Endothelial cell of umbilical vein (primary cell): ENCODE measurements at regions not wholly inside any gene's neighbourhood (a gene's known extent, or its start where the extent isn't known, plus 50 kb on each side); places are given as distances from the start of the nearest gene placed in this dataset.

Experiments
- BruUV-seq: library from RNA; stranded (reverse); fragments of 400-500 nt; replicated peaks from 2 replicates; lab custom pipeline; 2021; lab: Mats Ljungman, UMichigan
- CTCF ChIA-PET: fragments of 300-600, 350-600 bp; sonication (Branson Sonifier 250); formaldehyde crosslinking; loops from one replicate; lab custom pipeline; 2021; ENCODE audit warnings: antibody characterized with exemption, inconsistent platforms; lab: Charles Lee
- POLR2A ChIA-PET: fragments of 300-600, 350-600 bp; sonication (Branson Sonifier 250); formaldehyde crosslinking; loops from one replicate; lab custom pipeline; 2021; ENCODE audit warnings: antibody characterized with exemption, inconsistent platforms; lab: Charles Lee
- DNase-seq: peaks from one replicate; pipeline ENCODE4 v3.0.0-alpha.2; 2011; ENCODE audit warnings: low read depth, low spot score
- FAIRE-seq: peaks from 2 replicates; lab custom pipeline; 2011; peaks lifted over from hg19 to GRCh38; lab: Jason Lieb, UNC
- H2AFZ ChIP-seq: 2 replicates; pipeline ENCODE4 v1.6.0; 2012; ENCODE audit warnings: low read depth, low read length, control low read depth, inconsistent platforms
- H3K27ac ChIP-seq: 2 replicates; pipeline ENCODE4 v1.5.1; 2011; ENCODE audit warnings: low read depth, mild to moderate bottlenecking, control low read depth, low read length, moderate library complexity; ENCODE audit not compliant: insufficient read depth
- H3K27me3 ChIP-seq, 2 experiments: 2 replicates each; pipeline versions ENCODE4 v1.6.0 to v1.6.1; 2011; ENCODE audit warnings: low read length in 2 of 2, mixed read lengths in 1 of 2; ENCODE audit not compliant: control insufficient read depth in 2 of 2, insufficient read depth in 2 of 2
- H3K36me3 ChIP-seq, 2 experiments: 2 replicates in 1 of 2; 3 replicates in 1 of 2; pipeline ENCODE4 v1.5.1; 2011; ENCODE audit warnings: low read length in 2 of 2, mild to moderate bottlenecking in 1 of 2, moderate library complexity in 1 of 2; ENCODE audit not compliant: control insufficient read depth in 2 of 2, insufficient read depth in 2 of 2; ENCODE audit errors: extremely low read depth in 1 of 2
- H3K4me1 ChIP-seq: 3 replicates; pipeline ENCODE4 v1.5.1; 2011; ENCODE audit warnings: mild to moderate bottlenecking, low read length; ENCODE audit not compliant: control insufficient read depth, insufficient read depth; ENCODE audit errors: extremely low read depth
- H3K4me2 ChIP-seq: 2 replicates; pipeline ENCODE4 v1.6.1; 2011; ENCODE audit warnings: low read length, control low read depth, mixed read lengths; ENCODE audit not compliant: insufficient read depth
- H3K4me3 ChIP-seq, 3 experiments: fragments of 200-600 bp in 1 of 3; sonication (generic), shearing (Covaris generic) in 1 of 3; replicated peaks in 1 of 3; 2 replicates each; pipeline ENCODE4 v1.5.1; 2011 to 2016; ENCODE audit warnings: control low read depth in 3 of 3, low read length in 3 of 3, mild to moderate bottlenecking in 2 of 3, inconsistent platforms in 1 of 3, low read depth in 1 of 3, moderate library complexity in 1 of 3; ENCODE audit not compliant: insufficient read depth in 1 of 3
- H3K79me2 ChIP-seq: 2 replicates; pipeline ENCODE4 v1.6.0; 2012; ENCODE audit warnings: low read length, inconsistent platforms; ENCODE audit not compliant: control insufficient read depth, insufficient read depth
- H3K9ac ChIP-seq: replicated peaks from 2 replicates; pipeline ENCODE3; 2011; ENCODE audit warnings: low read length, control low read depth; ENCODE audit not compliant: insufficient read depth; ENCODE audit errors: extremely low read depth
- H3K9me1 ChIP-seq: replicated peaks from 3 replicates; pipeline ENCODE4 v1.6.0; 2011; ENCODE audit warnings: mild to moderate bottlenecking, low read length; ENCODE audit not compliant: control insufficient read depth, insufficient read depth; ENCODE audit errors: extremely low read depth
- H3K9me3 ChIP-seq: replicated peaks from 2 replicates; pipeline ENCODE4 v1.5.1; 2012; ENCODE audit warnings: low read length, inconsistent platforms; ENCODE audit not compliant: control insufficient read depth, insufficient read depth
- H4K20me1 ChIP-seq: replicated peaks from 2 replicates; pipeline ENCODE3; 2011; ENCODE audit warnings: mild to moderate bottlenecking, low read length; ENCODE audit not compliant: control insufficient read depth, insufficient read depth; ENCODE audit errors: extremely low read depth
- CTCF ChIP-seq, 2 donors: IDR thresholded peaks; 1 replicate in 1 of 2; 2 replicates in 1 of 2; pipeline ENCODE4 v1.5.1; 2011; ENCODE audit warnings: low read length in 2 of 2, mild to moderate bottlenecking in 2 of 2, moderate library complexity in 2 of 2, control low read depth in 1 of 2, inconsistent platforms in 1 of 2, low read depth in 1 of 2; ENCODE audit not compliant: insufficient read depth in 1 of 2; ENCODE audit errors: extremely low read depth in 1 of 2
- EZH2 ChIP-seq: IDR thresholded peaks from 2 replicates; pipeline ENCODE4 v1.6.1; 2012; ENCODE audit warnings: borderline replicate concordance, low read depth, mild to moderate bottlenecking, moderate library complexity, low read length, inconsistent platforms; ENCODE audit not compliant: severe bottlenecking
- FOS ChIP-seq: IDR thresholded peaks from 2 replicates; pipeline ENCODE4 v1.6.1; 2011; ENCODE audit warnings: mild to moderate bottlenecking, low read length, moderate library complexity, borderline replicate concordance; ENCODE audit not compliant: insufficient read depth
- GATA2 ChIP-seq: IDR thresholded peaks from 2 replicates; pipeline ENCODE4 v1.7.0; 2011; ENCODE audit warnings: low read depth, mild to moderate bottlenecking, moderate library complexity, mixed read lengths, low read length; ENCODE audit not compliant: insufficient read length, insufficient read depth
- JUN ChIP-seq: IDR thresholded peaks from 2 replicates; pipeline ENCODE4 v1.6.1; 2011; ENCODE audit warnings: borderline replicate concordance, low read depth; ENCODE audit not compliant: insufficient read length, insufficient read depth
- MAX ChIP-seq: IDR thresholded peaks from 2 replicates; pipeline ENCODE4 v1.6.1; 2011; ENCODE audit not compliant: insufficient read depth, insufficient read length
- MYC ChIP-seq: IDR thresholded peaks from one replicate; pipeline ENCODE4 v1.6.1; 2011; ENCODE audit warnings: mild to moderate bottlenecking, low read depth, low read length
- POLR2A ChIP-seq: IDR thresholded peaks from 2 replicates; pipeline ENCODE4 v1.6.1; 2012; ENCODE audit warnings: low read depth, mild to moderate bottlenecking, control low read depth, low read length
- POLR2AphosphoS5 ChIP-seq: IDR thresholded peaks from 2 replicates; pipeline ENCODE4 v1.6.1; 2012; ENCODE audit warnings: low read depth, mild to moderate bottlenecking, control low read depth, low read length, moderate library complexity; ENCODE audit not compliant: insufficient read depth
- dilution Hi-C: fragments of 300-500 bp; cut with MboI; formaldehyde crosslinking; loops from one replicate; pipeline ENCODE4 v1.15.0; 2019; ENCODE audit warnings: low sequenced_read_pairs; ENCODE audit not compliant: extremely low pct_ligation_motif_present
- intact Hi-C: fragments of 100-400 bp; cut with micrococcal nuclease; formaldehyde crosslinking; loops from one replicate; pipeline ENCODE4 v1.10.0; 2022

- no peak overlapping the region for H2AFZ ChIP-seq
- H3K27ac ChIP-seq: no peak overlapping the region
- H3K9ac ChIP-seq: no peak overlapping the region
- no peaks in the 10 kb centered on the region for H3K36me3 ChIP-seq
- TF ChIP-seq POLR2A (no peak), GATA2 (no peak), EZH2 (no peak), FOS (no peak), CTCF (IDR thresholded peaks at IDR 0.05; ENCODE audit: extremely low read depth in 1 of 2, insufficient read depth in 1 of 2, low read depth in 1 of 2, low read length in 2 of 2) (no peak), POLR2AphosphoS5 (no peak), MAX (no peak), MYC (no peak), JUN (no peak)
- H3K4me2 ChIP-seq: no peak overlapping the region
- intact Hi-C loops: no loop called here
- POLR2A ChIA-PET: no interaction called here
- no peaks in the 10 kb centered on the region for H4K20me1 ChIP-seq
- H3K4me1 ChIP-seq: no peaks in the 10 kb centered on the region
- H3K9me3 ChIP-seq: no peaks in the 10 kb centered on the region
- FAIRE-seq (no peak), DNase-seq (no peak)
- H3K27me3 ChIP-seq: peaks cover 5 to 8% of the 10 kb centered on the region in 2 experiments
- H3K79me2 ChIP-seq: no peaks in the 10 kb centered on the region
- no TSS peak for BruUV-seq
- CTCF ChIA-PET: no interaction called here
- no peaks in the 10 kb centered on the region for H3K9me1 ChIP-seq
- dilution Hi-C loops: no loop called here
- H3K4me3 ChIP-seq: no peak overlapping the region
These were observed 52.3 kb downstream of the MRPL57 start for GRCh38 chr13:21228738-21229137.
